GM19468 (cell line): ENCODE measurements at regions not wholly inside any gene's neighbourhood (a gene's known extent, or its start where the extent isn't known, plus 50 kb on each side); places are given as distances from the start of the nearest gene placed in this dataset.
"Not testable (repeated sequence)": the region's sequence is repeated elsewhere in the genome, so short reads cannot be mapped to it uniquely, and the experiment has no call there.

Experiments
- ATAC-seq: cut with Tn5 transposase; IDR thresholded peaks from one replicate; pipeline ENCODE4 v1.9.1; 2021; ENCODE audit warnings: mild to moderate bottlenecking, moderate library complexity, moderate number of reproducible peaks; ENCODE audit not compliant: unreplicated experiment; ENCODE audit errors: extremely low read depth

- ATAC-seq = no peak
These were observed 150.1 kb upstream of the RMP24 start for GRCh38 chr18:35822413-35822812.

GRCh38 chr18:35826477-35826876 is 146.0 kb upstream of the RMP24 start:
- no peak for ATAC-seq

- ATAC-seq = no peak
These were observed 145.1 kb upstream of the RMP24 start for GRCh38 chr18:35827275-35827902.

GRCh38 chr18:35827903-35828275 is 144.6 kb upstream of the RMP24 start:
- ATAC-seq = no peak

- ATAC-seq = no peak
These were observed 143.9 kb upstream of the RMP24 start for GRCh38 chr18:35828591-35828990.

- no peak for ATAC-seq
These were observed 137.1 kb upstream of the RMP24 start for GRCh38 chr18:35835366-35835765.

- ATAC-seq = no peak
These were observed 136.6 kb upstream of the RMP24 start for GRCh38 chr18:35835833-35836232.

GRCh38 chr18:35836932-35837331 is 135.5 kb upstream of the RMP24 start:
- no peak for ATAC-seq

- no peak for ATAC-seq
These were observed 134.5 kb upstream of the RMP24 start for GRCh38 chr18:35837922-35838496.

GRCh38 chr18:35841283-35841682 is 131.2 kb upstream of the RMP24 start:
- no peak for ATAC-seq

- ATAC-seq = no peak
These were observed 129.9 kb upstream of the RMP24 start for GRCh38 chr18:35842536-35842935.

- not testable (repeated sequence) for ATAC-seq
These were observed 124.2 kb upstream of the RMP24 start for GRCh38 chr18:35848321-35848720.

GRCh38 chr18:35849241-35849640 is 123.2 kb upstream of the RMP24 start:
- ATAC-seq = not testable (repeated sequence)

GRCh38 chr18:35851286-35851970 is 121.1 kb upstream of the RMP24 start:
- ATAC-seq = no peak

GRCh38 chr18:35852786-35853185 is 119.7 kb upstream of the RMP24 start:
- no peak for ATAC-seq

- no peak for ATAC-seq
These were observed 118.4 kb upstream of the RMP24 start for GRCh38 chr18:35854095-35854494.

- no peak for ATAC-seq
These were observed 116.3 kb upstream of the RMP24 start for GRCh38 chr18:35856178-35856577.

GRCh38 chr18:35856721-35857120 is 115.8 kb upstream of the RMP24 start:
- not testable (repeated sequence) for ATAC-seq

- not testable (repeated sequence) for ATAC-seq
These were observed 114.9 kb upstream of the RMP24 start for GRCh38 chr18:35857581-35857980.

- ATAC-seq = peak; percentile 26
These were observed 110.9 kb upstream of the RMP24 start for GRCh38 chr18:35861367-35862118.

- ATAC-seq = no peak
These were observed 110.3 kb upstream of the RMP24 start for GRCh38 chr18:35862119-35862640.
